ENCODE measurements at regions not wholly inside any gene's neighbourhood (a gene's known extent, or its start where the extent isn't known, plus 50 kb on each side); places are given as distances from the start of the nearest gene placed in this dataset.
"Not testable (repeated sequence)": the region's sequence is repeated elsewhere in the genome, so short reads cannot be mapped to it uniquely, and the experiment has no call there.

GRCh38 chr1:173342736-173343135 is 134.4 kb upstream of the PRDX6 start:
- TF ChIP-seq, protein P1, sequence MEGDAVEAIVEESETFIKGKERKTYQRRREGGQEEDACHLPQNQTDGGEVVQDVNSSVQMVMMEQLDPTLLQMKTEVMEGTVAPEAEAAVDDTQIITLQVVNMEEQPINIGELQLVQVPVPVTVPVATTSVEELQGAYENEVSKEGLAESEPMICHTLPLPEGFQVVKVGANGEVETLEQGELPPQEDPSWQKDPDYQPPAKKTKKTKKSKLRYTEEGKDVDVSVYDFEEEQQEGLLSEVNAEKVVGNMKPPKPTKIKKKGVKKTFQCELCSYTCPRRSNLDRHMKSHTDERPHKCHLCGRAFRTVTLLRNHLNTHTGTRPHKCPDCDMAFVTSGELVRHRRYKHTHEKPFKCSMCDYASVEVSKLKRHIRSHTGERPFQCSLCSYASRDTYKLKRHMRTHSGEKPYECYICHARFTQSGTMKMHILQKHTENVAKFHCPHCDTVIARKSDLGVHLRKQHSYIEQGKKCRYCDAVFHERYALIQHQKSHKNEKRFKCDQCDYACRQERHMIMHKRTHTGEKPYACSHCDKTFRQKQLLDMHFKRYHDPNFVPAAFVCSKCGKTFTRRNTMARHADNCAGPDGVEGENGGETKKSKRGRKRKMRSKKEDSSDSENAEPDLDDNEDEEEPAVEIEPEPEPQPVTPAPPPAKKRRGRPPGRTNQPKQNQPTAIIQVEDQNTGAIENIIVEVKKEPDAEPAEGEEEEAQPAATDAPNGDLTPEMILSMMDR (IDR thresholded peaks at IDR 0.05), result no peak
- TF ChIP-seq POLR2A (IDR thresholded peaks at IDR 0.05), result no peak
- no peaks in the 10 kb centered on the region for H3K36me3 ChIP-seq
- ATAC-seq (peak in 1 of 4 donors; percentile 41), DNase-seq (no peak)
- H3K4me1 ChIP-seq, result peaks cover 0 to 19% (median 5%) of the 10 kb centered on the region in 12 donors
- H3K4me3 ChIP-seq, result no peak overlapping the region
- peak overlapping the region in 1 of 12 donors; percentile 49 for H3K27ac ChIP-seq
- H3K9me3 ChIP-seq, result no peaks in the 10 kb centered on the region
- intact Hi-C loops (cut with DNase I), result no loop called here
- no peaks in the 10 kb centered on the region for H3K27me3 ChIP-seq
- WGBS, 4 donors, result 55 to 65% (median 61%) methylated on average over 2 of the region's 2 CpGs

DNA sequence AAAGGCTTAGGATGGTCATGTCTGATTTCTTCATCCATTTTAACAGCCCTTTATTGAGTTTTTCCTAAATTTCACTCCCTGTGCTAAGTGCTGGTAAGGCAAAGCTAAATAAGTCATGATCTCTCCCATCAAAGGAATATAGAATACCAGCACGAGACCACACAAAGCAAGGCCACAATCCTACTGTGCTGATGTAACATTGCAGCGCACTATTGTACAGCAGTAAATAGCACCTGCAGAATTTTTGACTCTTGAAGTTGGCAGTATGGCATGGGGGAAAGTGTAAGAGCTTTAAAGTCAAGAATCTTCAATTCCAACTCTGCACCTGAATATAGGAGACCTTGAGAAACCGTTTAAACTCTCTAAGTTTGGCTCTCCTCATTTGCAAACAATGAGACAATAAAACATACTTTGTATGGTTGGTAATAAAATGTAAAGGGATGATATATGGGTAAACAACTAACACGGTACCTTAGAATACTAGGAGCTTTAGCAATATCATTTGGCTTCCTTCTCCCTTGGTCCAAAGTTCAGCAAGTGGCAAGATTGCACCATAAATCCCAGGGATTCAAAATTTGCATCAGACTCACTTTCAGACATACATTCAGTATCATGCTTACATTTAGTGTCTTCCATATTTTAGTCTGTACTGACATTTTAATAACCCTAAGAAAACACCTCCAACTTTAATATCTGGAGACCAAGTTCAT is 132.9 kb upstream of the PRDX6 start:
- Histone ChIP-seq H3K27me3 (no peaks in the 10 kb centered on the region), H3K36me3 (no peaks in the 10 kb centered on the region), H3K4me3 (no peak overlapping the region), H3K9me3 (no peaks in the 10 kb centered on the region), H3K27ac (no peak overlapping the region), H3K4me1 (peaks cover 0 to 19% (median 5%) of the 10 kb centered on the region in 12 donors)
- DNase-seq (no peak), ATAC-seq (no peak)
- TF ChIP-seq, protein P1 (IDR thresholded peaks at IDR 0.05), result no peak
- no peak for TF ChIP-seq POLR2A (IDR thresholded peaks at IDR 0.05)
- intact Hi-C loops (cut with DNase I), result no loop called here
- WGBS, 4 donors, result 88 to 94% (median 94%) methylated on average over 4 of the region's 4 CpGs

- H3K36me3 ChIP-seq, result no peaks in the 10 kb centered on the region
- no peak overlapping the region for H3K4me3 ChIP-seq
- no peak for TF ChIP-seq POLR2A (IDR thresholded peaks at IDR 0.05)
- TF ChIP-seq, protein P1 (IDR thresholded peaks at IDR 0.05), result no peak
- DNase-seq, result no peak
- intact Hi-C loops (cut with DNase I), result no loop called here
- H3K27ac ChIP-seq, result no peak overlapping the region
- WGBS, 4 donors, result 59 to 90% (median 72%) methylated on average over 1 of the region's 1 CpG
- peaks cover 0 to 9% (median 0%) of the 10 kb centered on the region in 12 donors for H3K4me1 ChIP-seq
- no peak for ATAC-seq
- no peaks in the 10 kb centered on the region for H3K27me3 ChIP-seq
- peaks cover 0 to 9% (median 0%) of the 10 kb centered on the region in 12 donors for H3K9me3 ChIP-seq
Measured at GRCh38 chr1:173347282-173347818, 129.8 kb upstream of the PRDX6 start.

GRCh38 chr1:173352635-173353034 is 124.5 kb upstream of the PRDX6 start:
- H3K27ac ChIP-seq; DNase-seq; H3K36me3 ChIP-seq; H3K4me3 ChIP-seq; intact Hi-C loops (cut with DNase I); ATAC-seq; H3K27me3 ChIP-seq; H3K4me1 ChIP-seq: not testable (repeated sequence)
- WGBS, 4 donors, result 89 to 93% (median 91%) methylated on average over 4 of the region's 4 CpGs
- H3K9me3 ChIP-seq, result peaks cover 0 to 15% (median 0%) of the 10 kb centered on the region in 12 donors

All from heart left ventricle (tissue), 16 donors.